Mucosa of gallbladder (tissue), 1 donor: ENCODE measurements at regions not wholly inside any gene's neighbourhood (a gene's known extent, or its start where the extent isn't known, plus 50 kb on each side); places are given as distances from the start of the nearest gene placed in this dataset.

Experiments
- DNase-seq: peaks from one replicate; pipeline ENCODE4 v3.0.0-alpha.2; 2020; ENCODE audit warnings: low spot score
- donor health status: DM: no; HTN: no; CAD: no.

DNA sequence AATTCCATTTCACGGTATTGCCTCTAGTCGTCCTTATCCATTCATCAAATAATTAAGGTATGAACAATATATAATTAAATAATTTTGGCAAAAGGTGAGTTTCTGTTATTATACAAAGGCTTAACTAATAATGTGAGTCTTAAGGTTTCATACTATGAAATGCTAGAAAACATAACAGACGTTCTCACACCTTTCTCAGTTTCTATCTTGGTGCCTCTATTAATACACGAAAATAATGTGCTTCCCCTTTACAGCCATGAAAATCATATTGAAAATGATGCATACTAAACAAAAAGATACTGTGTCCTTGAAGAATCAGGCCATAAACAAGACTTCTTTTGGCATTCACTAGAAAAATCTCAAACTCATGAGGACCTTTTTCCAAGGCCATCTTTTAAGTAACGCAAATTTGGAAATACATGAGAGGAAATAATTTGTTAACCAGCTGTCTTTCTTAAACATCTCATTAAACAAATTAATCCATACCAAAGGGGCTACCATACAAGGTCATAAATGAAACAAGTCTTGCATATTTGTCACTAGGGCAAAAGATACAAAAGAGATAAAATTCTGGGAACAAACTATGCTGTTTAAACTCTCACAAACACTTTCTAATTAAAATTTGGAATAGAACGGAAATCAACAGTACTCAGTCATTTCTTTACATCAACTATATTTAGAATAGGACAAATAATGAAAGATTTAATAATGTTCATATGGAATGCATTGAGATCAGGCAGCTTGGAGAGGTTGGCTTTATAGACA is 53.9 kb upstream of the CAV2 start:
- no peak for DNase-seq

DNA sequence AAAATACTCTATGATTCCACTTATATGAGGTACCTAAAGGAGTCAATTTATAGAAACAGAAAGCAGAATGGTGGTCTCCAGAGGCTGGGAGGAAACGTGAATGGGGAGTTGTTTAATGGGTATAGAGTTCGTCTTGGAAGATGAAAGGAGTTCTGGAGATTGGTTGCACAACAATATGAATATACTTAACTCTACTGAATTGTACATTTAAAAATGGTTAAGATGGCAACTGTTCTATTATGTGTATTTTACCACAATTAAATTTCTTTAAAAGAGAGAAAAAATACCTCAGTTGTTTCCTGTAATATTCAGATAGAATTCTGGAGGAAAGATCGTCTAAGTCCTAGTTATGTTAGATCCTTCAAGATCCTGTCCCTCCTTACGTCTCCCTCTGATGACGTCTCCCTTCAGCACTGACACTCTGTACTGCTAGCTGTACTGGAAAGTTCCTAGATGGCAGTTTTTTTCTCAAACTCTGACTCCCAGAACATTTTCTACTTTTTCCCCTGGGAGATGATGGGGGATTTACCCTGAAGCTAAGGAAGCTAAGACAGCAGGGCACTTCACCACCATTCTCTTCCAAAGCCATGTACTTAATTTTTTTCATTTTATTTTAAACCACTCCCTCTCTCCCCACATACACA is 53.2 kb upstream of the CAV2 start:
- no peak for DNase-seq

DNA sequence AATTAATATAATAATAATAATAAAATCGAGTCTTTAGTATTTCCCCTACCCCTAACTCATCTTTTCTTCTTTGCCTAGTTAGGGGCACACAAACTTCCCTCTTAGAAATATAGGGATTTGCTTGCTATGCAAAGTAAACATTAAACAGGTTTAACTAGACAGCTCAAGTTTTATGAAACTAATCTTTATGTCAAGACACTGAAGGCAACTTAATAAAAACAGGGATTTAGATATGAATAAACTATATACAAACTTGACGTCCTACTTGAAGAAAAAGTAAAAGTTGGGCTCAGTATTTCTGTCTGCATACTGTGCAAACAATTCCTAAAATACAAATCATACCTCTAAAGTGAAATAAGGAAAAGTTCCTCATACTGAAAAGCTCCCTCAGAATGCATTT is 52.1 kb upstream of the CAV2 start:
- DNase-seq: no peak

DNA sequence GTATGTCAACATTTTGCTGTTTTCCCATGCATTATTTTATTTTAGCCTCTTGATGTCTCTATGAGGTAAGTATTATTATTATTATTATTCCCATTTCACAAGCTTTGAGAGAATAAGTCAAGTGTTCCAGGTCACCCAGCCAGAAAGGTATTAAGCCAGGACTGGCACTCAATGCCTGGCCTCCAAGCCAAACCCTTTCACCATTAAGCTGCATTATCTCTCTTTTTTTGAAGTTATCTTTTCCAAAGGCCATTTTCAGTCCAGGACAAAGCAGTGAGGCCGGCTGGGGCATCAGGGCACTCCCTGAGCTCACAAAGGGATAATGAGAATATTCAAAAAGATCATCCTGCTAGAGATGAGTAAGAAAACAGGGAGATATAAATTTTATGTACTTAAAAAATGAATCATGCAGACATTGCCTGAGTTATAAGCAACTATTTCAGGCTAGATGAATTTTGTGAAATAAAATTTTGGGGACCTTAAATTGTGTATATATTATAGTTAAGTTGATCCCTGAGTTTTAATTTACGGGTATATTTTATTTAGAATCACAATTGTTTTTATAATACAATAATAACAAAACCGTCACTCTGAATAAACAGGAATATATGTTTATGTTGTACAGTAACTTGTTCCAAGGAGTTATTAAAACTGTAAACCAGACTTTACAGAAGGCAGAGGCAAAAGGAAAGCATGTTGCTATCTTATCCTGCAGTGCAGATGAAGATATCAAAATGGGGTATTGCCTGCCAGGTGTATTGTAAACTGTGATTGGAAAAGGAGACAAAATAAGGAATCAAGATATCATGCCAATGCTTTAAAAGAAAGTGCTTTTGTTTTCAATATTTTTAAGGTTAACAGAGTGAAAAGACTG is 51.3 kb upstream of the CAV2 start:
- no peak for DNase-seq

DNA sequence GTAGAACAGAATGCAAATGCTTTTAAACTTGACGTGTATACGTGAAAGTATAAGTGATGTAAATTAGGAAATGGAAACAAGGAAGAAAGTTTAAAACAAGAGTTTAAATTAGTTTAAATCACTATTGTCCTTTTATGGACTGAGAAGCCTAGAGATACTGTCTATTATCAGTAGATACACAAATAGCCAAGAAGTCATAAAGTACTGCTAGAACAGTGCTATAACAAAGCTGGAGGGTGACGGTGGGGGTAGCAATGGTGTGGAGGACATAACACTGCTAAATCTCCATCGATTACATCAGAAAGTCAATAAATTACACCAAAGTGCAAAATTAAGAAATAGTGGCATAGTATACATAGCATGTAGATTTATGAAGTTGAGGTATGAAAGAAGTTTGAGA is 50.1 kb upstream of the CAV2 start:
- no peak for DNase-seq
